Rectal smooth muscle tissue (tissue), 1 donor: ENCODE measurements at regions not wholly inside any gene's neighbourhood (a gene's known extent, or its start where the extent isn't known, plus 50 kb on each side); places are given as distances from the start of the nearest gene placed in this dataset.

Experiments
- H3K27ac ChIP-seq: one replicate; pipeline ENCODE4 v1.7.0; 2013; ENCODE audit warnings: low read depth, low read length, inconsistent platforms
- H3K27me3 ChIP-seq: one replicate; pipeline ENCODE4 v1.7.0; 2013; ENCODE audit warnings: low read length; ENCODE audit not compliant: control insufficient read depth, insufficient read depth
- H3K36me3 ChIP-seq: one replicate; pipeline ENCODE4 v1.7.0; 2013; ENCODE audit warnings: low read length; ENCODE audit not compliant: control insufficient read depth, insufficient read depth
- H3K4me1 ChIP-seq: one replicate; pipeline ENCODE4 v1.7.0; 2013; ENCODE audit warnings: low read length; ENCODE audit not compliant: control insufficient read depth, insufficient read depth
- H3K4me3 ChIP-seq: one replicate; pipeline ENCODE4 v1.7.0; 2013; ENCODE audit warnings: low read length
- H3K9ac ChIP-seq: one replicate; pipeline ENCODE4 v1.7.0; 2013; ENCODE audit warnings: low read length

DNA sequence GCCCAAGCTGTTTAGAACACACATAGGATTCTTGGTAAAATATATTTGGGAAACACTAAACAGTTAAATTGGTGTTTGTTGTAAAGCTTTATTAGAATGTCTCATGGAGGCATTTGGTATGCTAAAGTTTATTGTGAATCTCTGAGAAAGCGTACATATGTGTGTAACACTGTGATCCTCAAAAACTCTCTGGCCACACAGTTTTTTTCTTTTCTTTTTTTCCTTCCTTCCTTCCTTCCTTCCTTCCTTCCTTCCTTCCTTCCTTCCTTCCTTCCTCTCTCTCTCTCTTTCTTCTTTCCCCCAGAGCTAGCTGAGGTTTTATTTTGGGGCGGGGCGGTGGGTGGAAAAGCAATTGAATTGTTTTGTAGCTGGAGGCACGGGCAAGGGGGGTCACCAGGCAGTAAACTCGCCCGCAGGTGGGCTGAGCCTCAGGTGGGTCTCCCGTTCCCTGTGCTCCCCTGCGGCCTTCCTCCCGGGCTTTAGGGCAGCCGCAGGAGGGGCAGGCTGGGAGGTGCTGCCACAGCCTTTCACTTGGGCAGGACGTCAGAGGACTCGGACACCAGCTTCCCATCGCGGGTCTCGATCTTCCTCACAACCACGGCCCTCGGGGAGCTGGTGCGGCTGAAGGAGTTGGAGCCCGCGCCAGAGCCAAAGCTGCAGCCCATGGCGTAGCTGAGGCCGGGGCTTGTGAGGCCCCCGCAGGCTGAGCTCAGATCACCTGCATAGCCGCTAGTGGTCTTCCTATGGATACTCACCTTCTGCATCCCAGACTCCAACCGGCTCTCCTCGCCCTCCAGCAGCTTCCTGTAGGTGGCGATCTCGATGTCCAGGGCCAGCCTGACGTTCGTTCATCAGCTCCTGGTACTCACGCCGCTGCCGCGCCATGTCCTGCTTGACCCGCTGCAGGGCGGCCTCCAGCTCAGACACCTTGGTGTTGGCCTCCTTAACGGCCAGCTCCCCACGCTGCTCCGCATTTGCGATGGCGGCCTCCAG lies 459.0 kb downstream of the GATA3 start:
- Histone ChIP-seq H3K27me3 (no peaks in the 10 kb centered on the region), H3K4me1 (no peaks in the 10 kb centered on the region), H3K9ac (no peak overlapping the region), H3K4me3 (no peak overlapping the region), H3K36me3 (no peaks in the 10 kb centered on the region), H3K27ac (no peak overlapping the region)

DNA sequence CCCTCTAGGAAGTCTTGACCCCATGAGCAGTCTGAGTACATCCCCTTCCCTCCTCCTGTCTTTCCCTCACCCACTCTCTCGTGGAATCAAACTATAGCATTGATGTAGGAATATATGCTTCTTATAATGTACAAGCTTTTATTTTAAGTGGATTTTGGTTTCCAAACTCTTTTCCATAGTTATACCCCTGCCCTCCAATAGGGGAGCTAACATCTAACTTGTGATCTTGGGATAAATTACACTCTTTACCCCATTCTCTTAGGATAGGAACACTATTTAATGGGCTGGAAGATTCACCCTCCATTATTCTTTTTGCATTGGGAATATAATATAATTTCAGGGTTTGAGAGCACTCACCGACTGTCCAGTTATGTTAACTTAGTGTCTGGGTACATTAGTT lies 465.9 kb downstream of the GATA3 start:
- Histone ChIP-seq H3K36me3 (no peaks in the 10 kb centered on the region), H3K27me3 (no peaks in the 10 kb centered on the region), H3K4me1 (no peaks in the 10 kb centered on the region), H3K4me3 (no peak overlapping the region), H3K27ac (no peak overlapping the region), H3K9ac (no peak overlapping the region)

DNA sequence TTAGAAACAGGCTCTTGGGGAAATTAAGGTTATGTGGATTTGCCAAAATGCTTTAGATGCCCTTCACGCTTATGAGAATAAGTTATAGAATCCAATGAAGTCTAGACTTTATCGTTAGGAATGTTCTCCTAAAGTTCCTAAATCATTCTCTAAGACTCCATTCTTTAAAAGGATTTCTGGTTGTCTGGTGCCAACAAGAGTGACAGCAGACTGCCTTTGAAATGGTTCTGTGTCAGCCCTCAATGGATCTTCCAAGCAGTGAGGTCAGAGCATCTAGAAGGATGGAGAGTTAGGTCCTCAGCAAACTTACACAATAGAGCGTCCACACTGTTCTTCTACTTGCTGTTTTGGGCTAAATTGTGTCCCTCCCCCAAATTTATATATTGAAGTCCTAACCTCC lies 473.3 kb downstream of the GATA3 start:
- H3K9ac ChIP-seq = no peak overlapping the region
- no peaks in the 10 kb centered on the region for H3K4me1 ChIP-seq
- H3K36me3 ChIP-seq = no peaks in the 10 kb centered on the region
- H3K4me3 ChIP-seq = no peak overlapping the region
- H3K27me3 ChIP-seq = no peaks in the 10 kb centered on the region
- H3K27ac ChIP-seq = no peak overlapping the region

- no peak overlapping the region for H3K9ac ChIP-seq
- H3K4me1 ChIP-seq = no peaks in the 10 kb centered on the region
- H3K27me3 ChIP-seq = no peaks in the 10 kb centered on the region
- H3K4me3 ChIP-seq = no peak overlapping the region
- H3K27ac ChIP-seq = no peak overlapping the region
- no peaks in the 10 kb centered on the region for H3K36me3 ChIP-seq
Measured at GRCh38 chr10:8531116-8531515, 476.6 kb downstream of the GATA3 start.

DNA sequence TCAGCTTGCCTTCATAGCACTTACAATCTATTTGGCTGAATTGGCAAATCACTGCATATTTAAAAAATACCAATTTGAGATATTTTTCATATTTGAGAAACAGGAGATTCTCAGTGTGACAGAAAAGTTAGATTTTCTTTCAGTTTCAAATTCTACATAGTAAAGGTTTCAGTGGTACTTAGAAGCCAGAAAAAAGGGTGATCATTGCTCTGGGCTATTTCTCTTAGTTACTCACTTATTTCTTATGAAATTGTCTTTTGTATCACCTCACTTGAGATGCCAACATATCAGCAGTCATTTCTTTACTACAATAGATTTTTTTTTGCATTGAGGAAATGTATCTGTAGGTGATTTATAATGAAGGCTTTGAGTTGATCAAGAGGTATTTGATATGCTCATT lies 478.2 kb downstream of the GATA3 start:
- no peak overlapping the region for H3K9ac ChIP-seq
- no peaks in the 10 kb centered on the region for H3K4me1 ChIP-seq
- no peak overlapping the region for H3K27ac ChIP-seq
- H3K4me3 ChIP-seq = no peak overlapping the region
- H3K36me3 ChIP-seq = no peaks in the 10 kb centered on the region
- H3K27me3 ChIP-seq = peaks cover 2% of the 10 kb centered on the region

- H3K9ac ChIP-seq = no peak overlapping the region
- H3K4me1 ChIP-seq = no peaks in the 10 kb centered on the region
- peaks cover 2% of the 10 kb centered on the region for H3K27me3 ChIP-seq
- H3K36me3 ChIP-seq = no peaks in the 10 kb centered on the region
- no peak overlapping the region for H3K27ac ChIP-seq
- no peak overlapping the region for H3K4me3 ChIP-seq
Measured at GRCh38 chr10:8533462-8533861, 479.0 kb downstream of the GATA3 start.

DNA sequence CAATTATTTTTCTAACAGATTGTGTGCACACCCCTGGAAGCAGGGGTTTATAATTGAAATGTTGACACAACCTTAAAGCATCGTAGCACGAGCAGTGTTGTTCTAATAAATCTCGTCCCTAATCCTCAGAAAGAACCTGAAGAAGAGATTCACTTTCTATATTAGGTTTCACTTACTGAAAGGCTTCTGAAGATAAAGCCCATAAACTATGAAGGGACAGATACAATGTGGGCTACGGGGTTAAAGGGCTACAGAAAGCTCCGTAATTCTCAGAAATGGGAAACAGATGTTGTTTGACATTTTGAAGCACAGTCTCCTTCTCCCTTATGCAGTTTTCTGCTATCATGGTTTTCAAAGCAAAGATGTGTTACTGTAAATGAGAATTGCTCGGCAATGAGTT lies 479.6 kb downstream of the GATA3 start:
- Histone ChIP-seq H3K27me3 (peaks cover 2% of the 10 kb centered on the region), H3K4me3 (no peak overlapping the region)

DNA sequence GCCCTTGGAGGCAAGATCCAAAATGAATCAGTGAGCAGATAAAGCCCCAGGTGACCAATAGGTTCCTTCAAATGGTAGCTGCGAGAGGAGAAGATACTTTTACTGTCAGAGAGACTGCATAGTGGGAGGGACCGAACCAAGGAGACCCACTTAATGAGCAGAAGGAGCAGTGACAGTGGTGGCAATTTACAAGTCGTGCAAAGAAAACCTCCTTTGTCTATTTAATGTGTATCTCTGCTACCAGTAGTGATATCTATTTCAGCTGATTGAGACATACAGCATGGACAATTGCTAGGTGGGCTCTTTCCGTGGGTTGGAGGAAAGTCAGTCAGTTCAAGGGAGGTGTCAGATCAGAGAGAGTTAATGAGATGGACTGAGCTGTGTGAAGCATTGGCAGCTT lies 480.4 kb downstream of the GATA3 start:
- no peaks in the 10 kb centered on the region for H3K36me3 ChIP-seq
- no peak overlapping the region for H3K9ac ChIP-seq
- H3K4me3 ChIP-seq = no peak overlapping the region
- H3K4me1 ChIP-seq = no peaks in the 10 kb centered on the region
- H3K27ac ChIP-seq = no peak overlapping the region
- peaks cover 2% of the 10 kb centered on the region for H3K27me3 ChIP-seq

More for the DNA sequence above, 479.6 kb downstream of the GATA3 start:
- Histone ChIP-seq H3K36me3 (no peaks in the 10 kb centered on the region), H3K4me1 (no peaks in the 10 kb centered on the region), H3K9ac (no peak overlapping the region), H3K27ac (no peak overlapping the region)

GRCh38 chr10:8539056-8539455 lies 484.6 kb downstream of the GATA3 start:
- H3K9ac ChIP-seq = no peak overlapping the region
- no peaks in the 10 kb centered on the region for H3K4me1 ChIP-seq
- peaks cover 2% of the 10 kb centered on the region for H3K27me3 ChIP-seq
- no peak overlapping the region for H3K4me3 ChIP-seq
- H3K36me3 ChIP-seq = no peaks in the 10 kb centered on the region
- H3K27ac ChIP-seq = no peak overlapping the region

GRCh38 chr10:8543361-8544056 lies 489.0 kb downstream of the GATA3 start:
- no peak overlapping the region for H3K9ac ChIP-seq
- no peak overlapping the region for H3K4me3 ChIP-seq
- no peaks in the 10 kb centered on the region for H3K27me3 ChIP-seq
- H3K36me3 ChIP-seq = no peaks in the 10 kb centered on the region
- H3K4me1 ChIP-seq = no peaks in the 10 kb centered on the region
- no peak overlapping the region for H3K27ac ChIP-seq

DNA sequence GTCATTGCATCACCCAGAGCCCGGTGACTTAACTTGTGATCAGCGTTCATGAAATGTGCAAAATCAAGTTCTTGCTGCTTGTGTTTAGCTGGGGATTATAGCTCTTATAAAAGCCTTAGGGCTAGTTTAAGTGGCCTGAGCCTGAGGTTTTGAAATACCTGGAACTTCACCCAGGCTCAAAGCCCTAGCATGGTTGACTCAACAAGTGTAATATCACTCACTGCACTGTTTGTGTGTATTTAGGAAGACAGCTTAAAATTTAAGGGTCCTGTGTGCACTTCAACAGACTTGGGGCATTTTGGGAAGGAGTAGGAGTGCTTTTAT lies 489.5 kb downstream of the GATA3 start:
- Histone ChIP-seq H3K4me1 (no peaks in the 10 kb centered on the region), H3K36me3 (no peaks in the 10 kb centered on the region), H3K27me3 (no peaks in the 10 kb centered on the region), H3K27ac (no peak overlapping the region), H3K4me3 (no peak overlapping the region), H3K9ac (no peak overlapping the region)

DNA sequence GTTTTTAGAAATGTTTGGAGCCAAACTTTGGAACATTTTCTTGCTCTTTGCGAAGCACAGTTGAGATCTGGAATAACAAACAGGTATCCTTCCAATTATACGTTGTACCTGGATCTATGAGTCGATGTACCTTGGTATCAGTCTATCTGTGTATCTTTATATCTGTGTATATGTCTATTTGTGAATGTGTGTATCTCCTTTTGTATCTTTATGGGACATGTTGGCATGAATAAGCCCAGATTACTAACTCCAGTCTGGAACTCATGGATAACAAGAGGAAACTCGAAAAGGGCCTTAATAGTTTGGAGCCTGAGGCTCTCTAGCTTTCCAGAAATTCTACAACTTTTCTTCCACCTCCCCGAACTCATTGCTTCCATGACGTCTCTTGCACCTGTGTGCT lies 490.0 kb downstream of the GATA3 start:
- Histone ChIP-seq H3K4me3 (no peak overlapping the region), H3K27ac (no peak overlapping the region), H3K4me1 (no peaks in the 10 kb centered on the region), H3K9ac (no peak overlapping the region), H3K27me3 (no peaks in the 10 kb centered on the region), H3K36me3 (no peaks in the 10 kb centered on the region)

DNA sequence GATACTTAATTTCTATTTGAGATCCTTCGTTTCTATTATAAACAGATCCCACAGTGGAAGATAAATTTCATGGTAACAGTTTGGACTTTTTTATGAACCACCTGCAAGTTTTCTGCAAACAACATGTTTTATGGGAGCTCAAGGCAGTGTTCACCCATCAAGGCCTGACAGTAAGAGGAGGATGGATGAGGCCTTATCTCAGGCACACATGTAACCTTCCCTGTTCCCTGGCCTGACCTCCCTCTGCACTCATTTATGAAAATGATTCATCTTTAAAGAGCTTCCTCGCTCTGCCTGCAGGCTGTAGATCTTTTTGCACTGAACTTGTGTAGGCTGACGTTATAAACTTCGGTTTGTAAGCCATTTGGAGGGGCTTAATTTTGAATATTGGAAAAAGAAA lies 500.1 kb downstream of the GATA3 start:
- Histone ChIP-seq H3K27ac (no peak overlapping the region), H3K36me3 (no peaks in the 10 kb centered on the region), H3K4me3 (no peak overlapping the region), H3K9ac (no peak overlapping the region), H3K4me1 (no peaks in the 10 kb centered on the region), H3K27me3 (no peaks in the 10 kb centered on the region)
